CD14-positive monocyte (primary cell): ENCODE measurements at regions not wholly inside any gene's neighbourhood (a gene's known extent, or its start where the extent isn't known, plus 50 kb on each side); places are given as distances from the start of the nearest gene placed in this dataset.

Experiments used
- DNase-seq, 3 donors: peaks; one replicate each; pipeline ENCODE4 v3.0.0-alpha.2; 2011 to 2022
- H2AFZ ChIP-seq: 2 replicates; pipeline ENCODE4 v1.6.0; 2012; ENCODE audit warnings: mild to moderate bottlenecking, low read depth, low read length, inconsistent platforms; ENCODE audit not compliant: insufficient read depth, poor library complexity, severe bottlenecking
- H3K27ac ChIP-seq, 2 donors: 1 replicate in 1 of 2; 2 replicates in 1 of 2; pipeline ENCODE4 v1.5.1; 2012 to 2013; ENCODE audit warnings: low read length in 2 of 2, control low read depth in 1 of 2, inconsistent platforms in 1 of 2, low read depth in 1 of 2, mild to moderate bottlenecking in 1 of 2
- H3K27me3 ChIP-seq, 2 donors: one replicate each; pipeline versions ENCODE4 v1.6.0 to v1.6.1; 2011 to 2013; ENCODE audit warnings: low read length in 2 of 2; ENCODE audit not compliant: control insufficient read depth in 2 of 2, insufficient read depth in 2 of 2
- H3K36me3 ChIP-seq, 2 donors: replicated peaks in 1 of 2; 1 replicate in 1 of 2; 2 replicates in 1 of 2; pipeline versions ENCODE4 v1.5.1 to v1.6.1; 2012 to 2013; ENCODE audit warnings: low read length in 2 of 2, control low read depth in 1 of 2, inconsistent platforms in 1 of 2, mild to moderate bottlenecking in 1 of 2; ENCODE audit not compliant: insufficient read depth in 2 of 2, control insufficient read depth in 1 of 2
- H3K4me1 ChIP-seq, 2 donors: 1 replicate in 1 of 2; 2 replicates in 1 of 2; pipeline versions ENCODE4 v1.5.1 to v1.6.1; 2012 to 2013; ENCODE audit warnings: low read length in 2 of 2, control low read depth in 1 of 2, inconsistent platforms in 1 of 2, mild to moderate bottlenecking in 1 of 2, moderate library complexity in 1 of 2; ENCODE audit not compliant: insufficient read depth in 2 of 2, control insufficient read depth in 1 of 2
- H3K4me2 ChIP-seq: replicated peaks from 2 replicates; pipeline ENCODE3; 2012; ENCODE audit warnings: low read length, moderate library complexity, mild to moderate bottlenecking; ENCODE audit not compliant: poor library complexity, severe bottlenecking; ENCODE audit errors: extremely low read depth
- H3K4me3 ChIP-seq, 3 experiments: fragments of 200-600 bp in 1 of 3; sonication (generic) in 1 of 3; replicated peaks in 1 of 3; 1 replicate in 2 of 3; 2 replicates in 1 of 3; pipeline ENCODE4 v1.5.1; 2011 to 2013; ENCODE audit warnings: low read length in 3 of 3, mild to moderate bottlenecking in 3 of 3, control low read depth in 2 of 3, low read depth in 2 of 3, inconsistent platforms in 1 of 3, moderate library complexity in 1 of 3
- H3K79me2 ChIP-seq: 2 replicates; pipeline ENCODE4 v1.6.0; 2012; ENCODE audit warnings: mild to moderate bottlenecking, control low read depth, inconsistent platforms, low read length, moderate library complexity; ENCODE audit not compliant: insufficient read depth
- H3K9ac ChIP-seq: 2 replicates; pipeline ENCODE4 v1.6.0; 2017; ENCODE audit warnings: low read length, mild to moderate bottlenecking; ENCODE audit not compliant: insufficient read depth, poor library complexity, severe bottlenecking
- H3K9me3 ChIP-seq, 2 donors: replicated peaks in 1 of 2; 1 replicate in 1 of 2; 2 replicates in 1 of 2; pipeline versions ENCODE4 v1.5.1 to v1.6.1; 2012 to 2013; ENCODE audit warnings: low read length in 2 of 2, control low read depth in 1 of 2; ENCODE audit not compliant: control insufficient read depth in 1 of 2, insufficient read depth in 1 of 2
- H4K20me1 ChIP-seq: 2 replicates; pipeline ENCODE4 v1.6.0; 2012; ENCODE audit warnings: mild to moderate bottlenecking, low read length, control low read depth, moderate library complexity; ENCODE audit not compliant: insufficient read depth
- H3K27ac Mint-ChIP-seq, 7 donors: one replicate each; pipeline ENCODE4 v1.8.0; 2020; ENCODE audit warnings: mild to moderate bottlenecking in 7 of 7, mixed read lengths in 7 of 7, moderate library complexity in 6 of 7, inconsistent platforms in 2 of 7
- H3K27me3 Mint-ChIP-seq, 3 donors: one replicate each; pipeline ENCODE4 v1.8.0; 2021 to 2022; ENCODE audit warnings: low read depth in 3 of 3, mild to moderate bottlenecking in 3 of 3, mixed read lengths in 3 of 3, moderate library complexity in 3 of 3, inconsistent platforms in 1 of 3
- H3K36me3 Mint-ChIP-seq, 2 donors: one replicate each; pipeline ENCODE4 v1.8.0; 2020; ENCODE audit warnings: mixed read lengths in 2 of 2, inconsistent platforms in 1 of 2, mild to moderate bottlenecking in 1 of 2
- H3K4me1 Mint-ChIP-seq: one replicate; pipeline ENCODE4 v1.8.0; 2020; ENCODE audit warnings: mild to moderate bottlenecking, mixed read lengths
- H3K4me3 Mint-ChIP-seq, 2 donors: one replicate each; pipeline ENCODE4 v1.8.0; 2020; ENCODE audit warnings: mild to moderate bottlenecking in 2 of 2, mixed read lengths in 2 of 2, moderate library complexity in 1 of 2
- H3K9me3 Mint-ChIP-seq, 7 donors: one replicate each; pipeline ENCODE4 v1.8.0; 2020 to 2022; ENCODE audit warnings: mixed read lengths in 7 of 7, mild to moderate bottlenecking in 6 of 7, moderate library complexity in 6 of 7, inconsistent platforms in 2 of 7
- WGBS: methylation state at CpG from one replicate; pipeline ENCODE4 v1.1.5; 2013; ENCODE audit warnings: missing lambda C conversion rate; ENCODE audit not compliant: insufficient coverage; 5-methylcytosine and 5-hydroxymethylcytosine counted together
- intact Hi-C, 2 donors: fragments of 100-400 bp; cut with micrococcal nuclease; formaldehyde crosslinking; loops; one replicate each; pipeline versions ENCODE4 v1.15.0 to v1.15.1; 2023
- TF ChIP-seq, protein P1 (sequence below): fragments of 200-600 bp; IDR thresholded peaks from one replicate; pipeline ENCODE4 v1.8.0; 2022; ENCODE audit warnings: antibody characterized with exemption, mild to moderate bottlenecking

DNA sequence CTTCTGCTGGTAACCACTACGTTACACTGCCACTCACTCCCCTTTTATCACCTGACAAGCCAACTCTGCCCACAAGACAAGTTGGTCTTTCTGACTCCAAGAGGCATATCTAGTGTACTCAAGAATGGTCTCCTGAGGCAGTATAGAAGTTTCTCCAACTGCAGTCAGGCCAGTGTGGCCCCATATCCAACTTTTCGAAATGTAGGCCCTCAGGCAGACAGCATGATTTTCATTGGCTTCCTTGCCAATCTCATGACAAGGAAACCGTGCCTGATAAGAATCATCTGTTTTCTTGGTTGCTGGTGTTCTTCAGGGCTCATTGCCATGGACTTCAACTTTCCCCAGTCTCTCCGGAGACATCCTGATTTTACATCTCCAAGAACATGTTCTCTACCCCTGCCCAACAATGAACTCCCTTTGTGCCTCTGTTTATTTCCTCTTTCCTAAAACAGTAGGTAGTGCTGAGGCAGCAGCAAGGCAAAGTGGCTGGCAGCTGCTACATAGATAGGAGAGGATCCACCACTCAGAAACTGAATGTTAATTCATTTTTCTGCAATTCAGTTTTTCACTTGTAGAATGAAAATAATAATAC is 62.6 kb upstream of the SEMA6A start:
- intact Hi-C loops: no loop called here
- Mint-ChIP-seq H3K4me3 (no peak overlapping the region), H3K4me1 (no peaks in the 10 kb centered on the region), H3K27ac (no peak overlapping the region), H3K9me3 (peaks cover 0 to 18% (median 9%) of the 10 kb centered on the region in 7 donors), H3K27me3 (peaks cover 0 to 2% (median 0%) of the 10 kb centered on the region in 3 donors), H3K36me3 (no peaks in the 10 kb centered on the region)
- Histone ChIP-seq H3K79me2 (no peaks in the 10 kb centered on the region), H3K27me3 (no peaks in the 10 kb centered on the region), H3K4me1 (no peaks in the 10 kb centered on the region), H3K4me2 (no peak overlapping the region), H3K36me3 (no peaks in the 10 kb centered on the region), H3K9ac (no peak overlapping the region), H4K20me1 (no peaks in the 10 kb centered on the region), H3K4me3 (no peak overlapping the region), H3K9me3 (peaks cover 0 to 9% of the 10 kb centered on the region in 2 donors), H3K27ac (no peak overlapping the region), H2AFZ (no peak overlapping the region)
- WGBS: 80% methylated on average over 4 of the region's 4 CpGs
- DNase-seq: no peak
- TF ChIP-seq, protein P1, sequence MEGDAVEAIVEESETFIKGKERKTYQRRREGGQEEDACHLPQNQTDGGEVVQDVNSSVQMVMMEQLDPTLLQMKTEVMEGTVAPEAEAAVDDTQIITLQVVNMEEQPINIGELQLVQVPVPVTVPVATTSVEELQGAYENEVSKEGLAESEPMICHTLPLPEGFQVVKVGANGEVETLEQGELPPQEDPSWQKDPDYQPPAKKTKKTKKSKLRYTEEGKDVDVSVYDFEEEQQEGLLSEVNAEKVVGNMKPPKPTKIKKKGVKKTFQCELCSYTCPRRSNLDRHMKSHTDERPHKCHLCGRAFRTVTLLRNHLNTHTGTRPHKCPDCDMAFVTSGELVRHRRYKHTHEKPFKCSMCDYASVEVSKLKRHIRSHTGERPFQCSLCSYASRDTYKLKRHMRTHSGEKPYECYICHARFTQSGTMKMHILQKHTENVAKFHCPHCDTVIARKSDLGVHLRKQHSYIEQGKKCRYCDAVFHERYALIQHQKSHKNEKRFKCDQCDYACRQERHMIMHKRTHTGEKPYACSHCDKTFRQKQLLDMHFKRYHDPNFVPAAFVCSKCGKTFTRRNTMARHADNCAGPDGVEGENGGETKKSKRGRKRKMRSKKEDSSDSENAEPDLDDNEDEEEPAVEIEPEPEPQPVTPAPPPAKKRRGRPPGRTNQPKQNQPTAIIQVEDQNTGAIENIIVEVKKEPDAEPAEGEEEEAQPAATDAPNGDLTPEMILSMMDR: no peak

DNA sequence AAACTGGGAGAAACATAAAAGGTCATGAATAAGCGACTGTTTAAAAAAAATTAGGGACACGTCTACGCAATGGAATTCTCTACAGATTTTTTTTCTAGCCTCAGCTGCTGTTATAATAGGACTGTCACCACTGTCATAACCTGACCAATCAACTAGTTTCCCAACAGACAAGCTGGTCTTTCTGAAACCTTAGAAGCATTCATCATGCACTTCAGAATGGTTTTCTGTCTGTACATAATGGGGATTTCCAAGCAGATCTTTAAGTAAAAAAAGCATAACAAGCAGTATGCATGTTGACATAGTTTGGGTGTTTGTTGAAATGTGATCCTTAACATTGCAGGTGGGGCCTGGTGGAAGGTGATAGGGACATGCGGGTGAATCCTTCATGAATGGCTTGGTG is 58.3 kb upstream of the SEMA6A start:
- intact Hi-C loops: no loop called here
- Mint-ChIP-seq H3K4me3 (no peak overlapping the region), H3K4me1 (no peaks in the 10 kb centered on the region), H3K36me3 (no peaks in the 10 kb centered on the region), H3K27me3 (peaks cover 0 to 2% (median 0%) of the 10 kb centered on the region in 3 donors), H3K9me3 (peaks cover 2 to 18% (median 8%) of the 10 kb centered on the region in 7 donors), H3K27ac (no peak overlapping the region)
- Histone ChIP-seq H4K20me1 (no peaks in the 10 kb centered on the region), H3K27ac (no peak overlapping the region), H3K4me3 (no peak overlapping the region), H3K27me3 (no peaks in the 10 kb centered on the region), H3K36me3 (no peaks in the 10 kb centered on the region), H2AFZ (no peak overlapping the region), H3K4me1 (no peaks in the 10 kb centered on the region), H3K4me2 (no peak overlapping the region), H3K79me2 (no peaks in the 10 kb centered on the region), H3K9ac (no peak overlapping the region), H3K9me3 (peaks cover 0 to 9% of the 10 kb centered on the region in 2 donors)
- no peak for DNase-seq
- WGBS: 100% methylated on average over 1 of the region's 4 CpGs
- TF ChIP-seq, protein P1: no peak
